Muscle layer of colon (tissue), 2 donors: ENCODE measurements at regions not wholly inside any gene's neighbourhood (a gene's known extent, or its start where the extent isn't known, plus 50 kb on each side); places are given as distances from the start of the nearest gene placed in this dataset.

Experiments
- H3K27ac ChIP-seq: one replicate; pipeline ENCODE4 v1.7.0; 2013; ENCODE audit warnings: low read depth, mild to moderate bottlenecking, low read length, moderate library complexity
- H3K27me3 ChIP-seq, 2 donors: one replicate each; pipeline ENCODE4 v1.7.0; 2013; ENCODE audit warnings: low read length in 2 of 2, mild to moderate bottlenecking in 2 of 2; ENCODE audit not compliant: insufficient read depth in 2 of 2, control insufficient read depth in 1 of 2
- H3K36me3 ChIP-seq: one replicate; pipeline ENCODE4 v1.7.0; 2013; ENCODE audit warnings: mild to moderate bottlenecking, low read length; ENCODE audit not compliant: insufficient read depth
- H3K4me1 ChIP-seq: one replicate; pipeline ENCODE4 v1.7.0; 2013; ENCODE audit warnings: mild to moderate bottlenecking, low read length; ENCODE audit not compliant: insufficient read depth
- H3K4me3 ChIP-seq, 2 donors: one replicate each; pipeline ENCODE4 v1.7.0; 2013; ENCODE audit warnings: low read length in 2 of 2, low read depth in 1 of 2, mild to moderate bottlenecking in 1 of 2, moderate library complexity in 1 of 2
- H3K9ac ChIP-seq: one replicate; pipeline ENCODE4 v1.7.0; 2013; ENCODE audit warnings: low read length
- H3K9me3 ChIP-seq: one replicate; pipeline ENCODE4 v1.7.0; 2013; ENCODE audit warnings: mild to moderate bottlenecking, low read length
- donor health status: abdominal sarcoma.
- donor health status: Adenocarcinoma of cecum.

DNA sequence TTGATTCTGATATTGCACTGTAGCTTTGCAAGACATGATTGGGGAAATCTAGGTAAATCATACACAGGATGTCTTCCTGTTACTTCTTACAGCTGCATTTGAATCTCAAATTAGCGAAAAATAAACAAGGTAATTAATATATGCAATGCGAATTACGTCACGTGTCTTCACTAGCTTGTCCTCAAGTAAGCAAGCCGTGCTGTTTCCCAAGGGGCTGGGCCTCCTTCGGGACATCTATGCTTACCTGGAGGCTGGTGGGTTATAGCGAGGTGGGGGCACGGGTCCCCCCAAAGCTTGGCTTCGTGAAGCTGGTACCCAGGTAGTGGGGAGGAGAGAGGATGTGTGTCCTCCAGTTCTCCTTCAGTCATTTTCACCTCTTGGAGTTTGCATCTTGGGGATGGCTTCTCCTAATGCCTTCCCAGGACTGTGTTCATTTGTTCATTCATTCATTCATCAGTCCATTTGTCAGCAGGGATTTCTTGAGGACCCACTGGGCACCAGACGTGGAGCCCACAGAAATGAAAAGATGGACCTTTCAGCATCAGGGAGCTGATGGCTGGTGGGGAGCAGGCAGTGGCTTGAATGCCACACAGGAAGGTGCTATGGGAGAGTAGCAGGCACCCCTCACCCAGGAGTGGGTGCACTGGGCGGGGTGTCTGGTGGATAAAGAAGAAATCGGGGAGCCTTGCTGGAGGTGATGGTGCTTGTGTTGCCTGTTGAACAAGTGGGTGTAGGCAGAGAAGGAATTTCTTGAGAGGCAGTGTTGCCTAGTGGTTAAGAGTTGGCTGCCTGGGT is 155.1 kb downstream of the GLI2 start:
- no peaks in the 10 kb centered on the region for H3K27me3 ChIP-seq
- H3K9ac ChIP-seq, result no peak overlapping the region
- H3K9me3 ChIP-seq, result no peaks in the 10 kb centered on the region
- H3K4me1 ChIP-seq, result peaks cover 17% of the 10 kb centered on the region
- H3K4me3 ChIP-seq, result no peak overlapping the region
- H3K27ac ChIP-seq, result no peak overlapping the region
- no peaks in the 10 kb centered on the region for H3K36me3 ChIP-seq

DNA sequence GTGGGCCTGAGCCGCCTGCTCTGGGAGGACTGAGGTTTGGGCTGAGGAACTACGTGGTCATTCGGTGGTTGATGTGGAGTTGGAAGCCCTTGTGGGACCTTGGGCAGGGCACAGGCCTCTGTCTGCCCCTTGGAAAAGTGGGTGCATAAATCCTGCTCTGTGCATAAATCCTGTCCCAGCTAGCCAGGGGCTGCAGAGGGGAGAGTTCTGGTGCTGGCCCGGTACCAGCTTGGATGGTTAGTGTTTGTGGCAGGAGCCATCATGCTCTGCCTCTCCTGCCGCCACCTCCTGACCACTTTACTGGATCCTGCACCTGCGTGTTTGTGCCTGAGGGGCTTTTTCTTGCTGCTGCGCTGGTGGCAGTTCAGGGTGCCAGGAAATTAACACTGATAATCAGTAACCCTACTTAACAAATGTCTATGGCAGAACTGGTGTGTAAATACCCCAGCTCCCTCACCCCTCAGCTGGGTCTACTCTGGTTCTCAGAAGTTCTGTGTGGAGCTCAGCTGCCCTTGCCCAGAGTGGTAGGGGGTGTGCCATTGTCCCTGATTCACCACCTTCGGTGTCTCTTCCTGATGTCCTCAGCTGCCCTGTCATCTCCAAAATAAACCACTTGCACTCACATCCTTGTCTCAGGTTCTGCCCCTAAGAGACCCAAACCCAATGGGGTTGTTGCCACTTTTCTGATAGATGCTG is 156.8 kb downstream of the GLI2 start:
- no peak overlapping the region for H3K9ac ChIP-seq
- no peaks in the 10 kb centered on the region for H3K36me3 ChIP-seq
- H3K27me3 ChIP-seq, result no peaks in the 10 kb centered on the region
- no peak overlapping the region for H3K27ac ChIP-seq
- no peaks in the 10 kb centered on the region for H3K9me3 ChIP-seq
- peaks cover 17% of the 10 kb centered on the region for H3K4me1 ChIP-seq
- no peak overlapping the region for H3K4me3 ChIP-seq

DNA sequence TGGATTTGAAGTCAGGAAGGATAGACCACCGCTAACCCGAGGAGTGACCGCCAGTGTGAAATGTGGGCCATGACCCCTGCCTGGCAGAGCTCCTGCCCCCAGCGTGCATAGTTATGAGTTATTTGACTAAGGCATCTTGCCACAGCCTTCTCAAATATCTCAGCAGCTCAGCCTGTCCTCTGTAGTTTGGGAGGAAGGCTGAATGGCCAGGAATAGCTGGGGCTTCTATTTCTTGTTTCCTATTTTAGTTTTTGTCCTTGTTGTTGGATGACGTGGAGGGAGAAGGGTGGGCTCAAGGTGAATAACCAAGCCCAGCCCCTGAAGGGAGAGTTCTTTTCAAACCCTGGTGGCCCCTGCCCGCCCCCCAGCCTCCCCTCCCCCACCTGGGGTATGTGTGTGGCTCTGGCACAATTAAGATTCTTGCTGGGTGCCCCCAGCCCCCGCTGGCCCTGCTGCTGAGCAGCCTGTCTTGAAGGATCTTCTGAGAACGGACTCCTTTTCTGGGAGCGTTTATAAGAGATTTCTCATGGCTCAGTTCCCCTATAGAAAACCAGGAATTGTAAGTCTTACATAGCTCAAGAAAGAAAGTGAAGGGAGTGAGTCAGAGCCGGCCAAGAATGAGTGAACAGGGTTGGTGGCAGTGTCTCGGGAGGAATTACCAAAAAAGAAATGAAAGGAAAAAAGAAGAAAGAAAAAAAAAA is 157.4 kb downstream of the GLI2 start:
- H3K4me1 ChIP-seq, result peaks cover 17% of the 10 kb centered on the region
- no peak overlapping the region for H3K9ac ChIP-seq
- H3K9me3 ChIP-seq, result no peaks in the 10 kb centered on the region
- no peaks in the 10 kb centered on the region for H3K27me3 ChIP-seq
- no peak overlapping the region for H3K27ac ChIP-seq
- H3K4me3 ChIP-seq, result no peak overlapping the region
- H3K36me3 ChIP-seq, result no peaks in the 10 kb centered on the region

DNA sequence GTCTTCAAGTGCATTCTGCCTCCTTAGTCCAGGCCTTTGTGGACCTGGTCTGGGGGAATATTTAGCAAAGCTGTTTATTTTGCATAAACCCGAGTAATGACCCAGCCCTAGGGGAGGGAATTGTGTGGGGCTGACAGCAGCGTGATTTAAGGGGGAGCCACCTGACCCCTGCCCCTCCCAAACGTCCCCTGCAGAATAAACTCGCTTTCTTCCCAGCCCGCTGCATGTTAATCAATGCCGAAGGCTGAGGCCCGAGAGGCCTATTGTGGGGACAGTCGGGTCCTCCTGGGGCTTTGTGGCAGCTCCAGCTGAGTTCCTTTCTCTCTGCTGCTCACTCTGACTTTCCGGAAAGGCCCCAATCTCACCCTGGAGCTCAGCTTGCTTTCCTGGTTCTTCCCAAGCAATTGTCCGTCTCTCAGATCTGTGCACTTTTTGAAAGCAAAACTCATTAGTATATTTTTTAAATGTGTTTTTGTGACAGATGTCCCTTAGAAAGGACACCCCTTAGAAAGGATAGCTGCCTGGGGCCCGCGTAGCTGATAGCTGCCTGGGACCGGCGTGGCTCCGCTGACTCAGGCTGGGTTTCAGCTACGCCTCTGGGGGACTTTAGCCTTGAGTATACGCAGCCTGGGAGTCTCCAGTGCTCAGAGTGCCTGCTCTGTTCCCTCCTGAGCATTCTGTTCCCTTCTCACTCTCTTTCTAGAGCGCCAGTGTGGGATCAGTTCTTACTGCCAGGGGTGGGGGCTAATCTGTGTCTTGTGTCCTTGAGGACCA is 158.3 kb downstream of the GLI2 start:
- Histone ChIP-seq H3K4me3 (no peak overlapping the region), H3K27me3 (no peaks in the 10 kb centered on the region), H3K4me1 (peaks cover 22% of the 10 kb centered on the region), H3K9ac (no peak overlapping the region), H3K27ac (no peak overlapping the region), H3K36me3 (no peaks in the 10 kb centered on the region), H3K9me3 (no peaks in the 10 kb centered on the region)

DNA sequence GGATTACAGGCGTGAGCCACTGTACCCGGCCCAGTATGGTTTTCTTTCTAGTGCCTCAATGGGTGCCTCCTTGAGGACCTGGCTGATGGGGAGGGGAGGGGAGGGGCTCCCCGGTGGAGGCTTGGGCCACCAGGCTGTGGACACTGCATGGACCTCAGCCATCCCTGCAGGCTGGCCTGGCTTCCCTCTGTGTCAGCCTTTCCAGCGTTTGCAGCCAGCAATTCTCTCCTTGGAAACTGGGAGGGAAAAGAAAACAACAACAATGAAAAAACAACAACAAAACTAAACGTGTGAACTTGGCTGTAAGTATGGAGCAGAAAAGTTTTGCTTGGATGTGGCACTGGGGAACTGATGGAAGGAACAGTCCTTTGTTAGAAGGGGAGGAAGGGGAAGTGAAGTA is 159.3 kb downstream of the GLI2 start:
- H3K4me3 ChIP-seq, result no peak overlapping the region
- H3K9ac ChIP-seq, result no peak overlapping the region
- no peak overlapping the region for H3K27ac ChIP-seq
- no peaks in the 10 kb centered on the region for H3K27me3 ChIP-seq
- no peaks in the 10 kb centered on the region for H3K9me3 ChIP-seq
- H3K4me1 ChIP-seq, result peaks cover 30% of the 10 kb centered on the region
- H3K36me3 ChIP-seq, result no peaks in the 10 kb centered on the region

DNA sequence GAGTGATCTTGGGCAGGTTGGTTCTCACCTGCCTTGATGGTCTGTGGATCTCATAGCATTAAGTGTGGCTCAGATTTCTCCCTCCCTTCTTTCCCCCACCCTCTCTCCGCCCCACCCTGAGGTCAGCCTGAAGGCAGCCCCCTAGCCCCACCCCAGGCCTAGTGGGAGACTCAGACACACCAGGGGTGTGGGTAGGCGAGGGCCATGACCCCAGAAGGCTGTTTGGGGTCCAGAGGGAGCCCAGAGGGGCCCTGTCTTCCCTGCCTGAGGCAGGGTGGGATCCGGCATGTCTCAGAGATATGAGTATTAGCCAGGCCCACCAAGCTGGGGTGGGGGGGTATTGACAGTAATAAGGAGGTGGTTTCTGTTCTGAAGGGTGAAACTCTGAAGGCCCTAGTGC is 160.5 kb downstream of the GLI2 start:
- no peaks in the 10 kb centered on the region for H3K36me3 ChIP-seq
- peaks cover 42% of the 10 kb centered on the region for H3K4me1 ChIP-seq
- H3K4me3 ChIP-seq, result no peak overlapping the region
- H3K27ac ChIP-seq, result no peak overlapping the region
- no peak overlapping the region for H3K9ac ChIP-seq
- no peaks in the 10 kb centered on the region for H3K9me3 ChIP-seq
- no peaks in the 10 kb centered on the region for H3K27me3 ChIP-seq

DNA sequence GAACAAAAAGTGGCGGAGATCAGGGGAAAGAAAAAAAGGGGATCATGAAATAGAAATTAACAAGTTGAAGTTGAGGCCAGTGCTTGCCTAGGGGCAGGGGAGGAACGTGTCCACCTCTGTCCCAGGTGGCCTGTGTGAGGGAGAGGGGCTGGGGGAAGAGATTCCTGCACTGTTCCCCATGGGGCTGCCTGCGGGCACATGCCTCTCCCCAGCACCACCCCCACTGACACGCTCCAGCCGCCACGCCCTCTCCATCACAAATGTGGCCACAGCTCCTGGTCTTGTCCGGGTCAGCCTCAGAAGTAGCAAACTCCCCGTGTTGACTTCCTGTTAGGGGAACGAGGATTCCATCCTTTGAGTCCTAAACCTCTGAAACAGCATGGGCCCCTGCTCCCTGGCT is 161.2 kb downstream of the GLI2 start:
- H3K27ac ChIP-seq, result no peak overlapping the region
- H3K36me3 ChIP-seq, result no peaks in the 10 kb centered on the region
- no peak overlapping the region for H3K4me3 ChIP-seq
- H3K9ac ChIP-seq, result no peak overlapping the region
- no peaks in the 10 kb centered on the region for H3K27me3 ChIP-seq
- H3K9me3 ChIP-seq, result no peaks in the 10 kb centered on the region
- H3K4me1 ChIP-seq, result peaks cover 45% of the 10 kb centered on the region

DNA sequence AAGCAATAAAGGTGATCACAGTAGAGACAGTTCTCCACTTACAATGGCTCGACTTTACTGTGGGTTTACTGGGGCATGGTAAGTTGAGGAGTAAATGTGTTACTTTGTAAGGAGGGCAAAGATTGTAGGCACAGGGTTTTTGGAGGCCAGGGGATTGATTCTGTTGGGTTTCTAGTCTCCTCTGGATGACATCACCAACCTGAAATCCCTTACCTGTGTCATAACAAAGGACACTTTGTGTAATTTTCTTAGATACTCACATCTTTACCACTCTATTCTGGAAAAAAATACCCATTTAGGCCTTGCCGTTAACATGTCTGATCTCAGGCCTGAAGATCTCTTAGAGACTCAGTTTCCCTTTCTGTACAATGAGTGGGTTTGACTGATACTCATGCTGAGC is 161.7 kb downstream of the GLI2 start:
- Histone ChIP-seq H3K36me3 (no peaks in the 10 kb centered on the region), H3K4me1 (peaks cover 45% of the 10 kb centered on the region), H3K27ac (no peak overlapping the region), H3K9me3 (no peaks in the 10 kb centered on the region), H3K9ac (no peak overlapping the region), H3K27me3 (no peaks in the 10 kb centered on the region), H3K4me3 (no peak overlapping the region)

DNA sequence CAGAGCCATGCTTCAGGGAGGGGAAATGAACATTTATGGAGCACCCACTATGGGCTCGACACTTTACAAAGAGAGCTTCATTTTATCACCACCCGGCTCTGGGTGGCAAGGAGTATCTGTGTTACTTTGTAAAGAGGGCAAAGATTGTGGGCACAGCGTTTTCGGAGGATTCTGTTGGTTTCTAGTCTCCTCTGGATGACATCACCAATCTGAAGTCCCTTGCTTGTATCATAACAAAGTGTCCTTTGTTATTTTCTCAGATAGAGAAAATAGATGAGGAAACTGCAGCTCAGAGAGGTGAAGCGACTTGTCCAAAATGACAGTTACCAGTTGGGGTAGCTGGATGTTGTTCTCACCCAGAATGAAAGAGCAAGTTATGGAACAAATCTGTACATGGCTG is 162.8 kb downstream of the GLI2 start:
- Histone ChIP-seq H3K27me3 (no peaks in the 10 kb centered on the region), H3K9me3 (no peaks in the 10 kb centered on the region), H3K4me1 (peaks cover 36% of the 10 kb centered on the region), H3K36me3 (no peaks in the 10 kb centered on the region), H3K27ac (no peak overlapping the region), H3K4me3 (no peak overlapping the region), H3K9ac (no peak overlapping the region)

DNA sequence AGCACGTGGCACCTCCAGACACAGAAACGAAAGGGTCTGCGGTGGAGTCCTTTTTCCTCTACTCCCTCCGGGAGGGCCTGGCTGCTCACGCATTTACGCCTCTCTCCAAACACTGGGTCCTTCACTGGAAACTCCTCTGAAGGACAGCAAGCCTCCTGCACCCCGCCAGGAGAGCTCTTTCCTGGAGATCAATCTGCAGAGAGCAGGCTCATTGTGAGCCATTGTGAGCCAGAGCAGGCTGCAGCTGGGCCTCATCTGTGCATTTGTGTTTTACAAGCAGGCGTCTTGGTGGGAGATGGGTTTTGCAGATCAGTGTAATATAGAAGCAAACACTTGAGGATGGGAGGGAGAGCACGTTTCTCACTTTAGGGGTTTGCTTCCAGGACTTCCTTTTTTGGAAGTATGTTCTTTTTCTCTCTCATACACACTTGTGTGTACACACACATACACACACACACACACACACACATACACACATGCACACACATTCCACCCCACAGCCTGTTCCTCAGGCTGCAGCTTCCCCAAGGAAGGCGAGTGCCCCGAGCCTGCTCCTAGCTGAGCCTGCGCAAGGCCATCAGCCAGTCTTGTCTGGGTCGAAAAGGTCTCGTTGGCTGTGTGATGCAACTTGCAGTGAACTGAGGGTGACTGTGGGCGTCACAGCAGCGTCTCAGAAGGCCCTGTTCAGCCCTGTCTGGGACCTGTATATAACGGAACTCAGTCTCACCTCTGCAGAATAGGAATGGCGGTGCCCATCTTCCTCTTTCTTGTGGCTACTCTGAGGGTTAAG is 163.5 kb downstream of the GLI2 start:
- H3K27ac ChIP-seq, result no peak overlapping the region
- peaks cover 32% of the 10 kb centered on the region for H3K4me1 ChIP-seq
- no peak overlapping the region for H3K4me3 ChIP-seq
- no peak overlapping the region for H3K9ac ChIP-seq
- H3K9me3 ChIP-seq, result no peaks in the 10 kb centered on the region
- H3K36me3 ChIP-seq, result no peaks in the 10 kb centered on the region
- H3K27me3 ChIP-seq, result no peaks in the 10 kb centered on the region
